GM06990 (cell line): ENCODE measurements at regions not wholly inside any gene's neighbourhood (a gene's known extent, or its start where the extent isn't known, plus 50 kb on each side); places are given as distances from the start of the nearest gene placed in this dataset.
"Not testable (repeated sequence)": the region's sequence is repeated elsewhere in the genome, so short reads cannot be mapped to it uniquely, and the experiment has no call there.

Source experiments
- DNase-seq: peaks from one replicate; pipeline ENCODE4 v3.0.0-alpha.2; 2011; ENCODE audit not compliant: insufficient read length; ENCODE audit errors: extremely low read depth
- H3K27me3 ChIP-seq: replicated peaks from 2 replicates; pipeline ENCODE4 v1.6.0; 2011; ENCODE audit warnings: low read length; ENCODE audit not compliant: control insufficient read depth, insufficient read depth
- H3K36me3 ChIP-seq: 2 replicates; pipeline ENCODE4 v1.5.1; 2011; ENCODE audit warnings: low read length; ENCODE audit not compliant: control insufficient read depth, insufficient read depth
- H3K4me3 ChIP-seq: replicated peaks from 2 replicates; pipeline ENCODE4 v1.5.1; 2011; ENCODE audit warnings: low read depth, mild to moderate bottlenecking, control low read depth, low read length
- CTCF ChIP-seq: IDR thresholded peaks from 2 replicates; pipeline ENCODE4 v1.5.1; 2011; ENCODE audit warnings: low read length, control low read depth, mild to moderate bottlenecking, inconsistent platforms; ENCODE audit not compliant: insufficient read depth, poor library complexity, severe bottlenecking

DNA sequence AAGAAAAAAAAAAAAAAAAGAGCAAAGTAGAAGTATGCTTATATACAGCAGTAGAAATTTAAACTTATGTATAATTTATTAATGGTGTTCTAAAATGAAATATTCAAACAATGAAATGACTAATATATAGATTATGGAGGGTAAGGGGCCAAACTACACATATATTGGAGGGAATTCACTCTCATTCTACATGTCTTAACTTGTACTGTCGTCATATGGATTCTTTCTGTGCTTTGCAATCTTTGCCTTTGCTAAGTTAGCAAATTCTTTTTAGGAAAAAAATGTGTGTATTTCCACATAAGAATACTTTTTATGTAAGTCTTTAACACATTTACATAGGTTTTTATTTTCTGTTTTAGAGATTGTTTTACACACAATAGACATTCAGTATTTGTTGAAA lies 118.9 kb upstream of the MBNL1 start:
- Histone ChIP-seq H3K4me3 (no peak overlapping the region), H3K36me3 (no peaks in the 10 kb centered on the region), H3K27me3 (no peaks in the 10 kb centered on the region)
- no peak for TF ChIP-seq CTCF
- DNase-seq = no peak

- Histone ChIP-seq H3K36me3 (no peaks in the 10 kb centered on the region), H3K27me3 (no peaks in the 10 kb centered on the region), H3K4me3 (no peak overlapping the region)
- DNase-seq = no peak
- no peak for TF ChIP-seq CTCF
These were observed 117.4 kb upstream of the MBNL1 start for GRCh38 chr3:152151216-152151876.

GRCh38 chr3:152151877-152152765 lies 116.6 kb upstream of the MBNL1 start:
- not testable (repeated sequence) for DNase-seq, H3K4me3 ChIP-seq, H3K27me3 ChIP-seq, H3K36me3 ChIP-seq

DNA sequence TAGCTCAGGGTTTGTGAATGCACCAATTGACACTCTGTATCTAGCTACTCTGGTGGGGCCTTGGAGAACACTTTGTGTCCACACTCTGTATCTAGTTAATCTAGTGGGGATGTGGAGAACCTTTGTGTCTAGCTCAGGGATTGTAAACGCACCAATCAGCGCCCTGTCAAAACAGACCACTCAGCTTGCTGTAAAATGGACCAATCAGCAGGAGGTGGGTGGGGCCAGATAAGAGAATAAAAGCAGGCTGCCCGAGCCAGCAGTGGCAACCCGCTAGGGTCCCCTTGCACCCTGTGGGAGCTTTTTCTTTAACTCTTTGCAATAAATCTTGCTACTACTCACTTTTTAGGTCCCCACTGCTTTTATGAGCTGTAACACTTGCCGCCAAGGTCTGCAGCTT lies 115.6 kb upstream of the MBNL1 start:
- not testable (repeated sequence) for H3K36me3 ChIP-seq

GRCh38 chr3:152155246-152156020 lies 113.3 kb upstream of the MBNL1 start:
- no peak for TF ChIP-seq CTCF
- Histone ChIP-seq H3K27me3 (no peaks in the 10 kb centered on the region), H3K4me3 (no peak overlapping the region), H3K36me3 (no peaks in the 10 kb centered on the region)
- no peak for DNase-seq

More for the DNA sequence above, 115.6 kb upstream of the MBNL1 start:
- H3K4me3 ChIP-seq, DNase-seq, H3K27me3 ChIP-seq: not testable (repeated sequence)

DNA sequence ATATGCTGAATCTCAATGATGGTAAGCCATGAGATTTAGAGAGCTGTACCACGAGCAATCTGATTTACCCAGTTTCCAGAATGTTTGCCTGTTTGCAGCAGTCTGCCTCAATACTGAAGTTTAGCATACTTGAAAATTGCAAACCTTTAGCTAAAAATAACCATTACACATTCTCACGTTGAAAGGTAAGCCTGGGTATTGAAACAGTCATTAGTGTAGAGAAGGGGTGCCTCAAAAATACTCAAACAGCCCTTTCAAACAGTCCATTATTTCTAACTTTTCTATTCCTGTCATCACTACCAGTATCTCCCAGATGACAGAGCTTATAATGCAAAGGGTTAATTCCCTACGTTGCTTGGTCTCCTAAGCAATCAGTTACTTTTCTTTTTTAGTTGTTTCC lies 111.8 kb upstream of the MBNL1 start:
- no peak overlapping the region for H3K4me3 ChIP-seq
- no peaks in the 10 kb centered on the region for H3K27me3 ChIP-seq
- DNase-seq = peak; percentile 33
- H3K36me3 ChIP-seq = no peaks in the 10 kb centered on the region
- TF ChIP-seq CTCF = no peak
